MM.1S (cell line): ENCODE measurements at regions not wholly inside any gene's neighbourhood (a gene's known extent, or its start where the extent isn't known, plus 50 kb on each side); places are given as distances from the start of the nearest gene placed in this dataset.

ENCODE experiments used
- DNase-seq: peaks from one replicate; pipeline ENCODE4 v3.0.0-alpha.2; 2015
- H2AFZ ChIP-seq: fragments of 300-600 bp; sonication (generic); 2 replicates; pipeline ENCODE4 v1.6.0; 2016; ENCODE audit warnings: antibody characterized with exemption, low read length
- H3F3A ChIP-seq: fragments of 300-600 bp; sonication (generic); 2 replicates; pipeline ENCODE4 v1.6.1; 2016; ENCODE audit warnings: mild to moderate bottlenecking, antibody characterized with exemption, low read length, moderate library complexity, mixed read lengths; ENCODE audit not compliant: insufficient read depth
- H3K27ac ChIP-seq: fragments of 300-600 bp; sonication (generic); 2 replicates; pipeline ENCODE4 v1.5.1; 2016; ENCODE audit warnings: mild to moderate bottlenecking, low read length
- H3K27me3 ChIP-seq: fragments of 300-600 bp; sonication (generic); replicated peaks from 2 replicates; pipeline ENCODE4 v1.6.0; 2016; ENCODE audit warnings: low read length; ENCODE audit not compliant: insufficient read depth
- H3K36me3 ChIP-seq: fragments of 300-600 bp; sonication (generic); replicated peaks from 2 replicates; pipeline ENCODE4 v1.6.1; 2016; ENCODE audit warnings: mild to moderate bottlenecking, low read length, mixed read lengths; ENCODE audit not compliant: insufficient read depth
- H3K4me1 ChIP-seq: fragments of 300-600 bp; sonication (generic); 2 replicates; pipeline ENCODE4 v1.6.1; 2016; ENCODE audit warnings: low read length, mixed read lengths
- H3K4me2 ChIP-seq: fragments of 300-600 bp; sonication (generic); 2 replicates; pipeline ENCODE4 v1.6.0; 2016; ENCODE audit warnings: low read depth, low read length
- H3K4me3 ChIP-seq: fragments of 300-600 bp; sonication (generic); 2 replicates; pipeline ENCODE4 v1.5.1; 2016; ENCODE audit warnings: low read length, mixed read lengths
- H3K79me2 ChIP-seq: fragments of 300-600 bp; sonication (generic); 2 replicates; pipeline ENCODE4 v1.6.1; 2016; ENCODE audit warnings: mixed run types, low read length, mixed read lengths
- H3K9ac ChIP-seq: fragments of 300-600 bp; sonication (generic); 2 replicates; pipeline ENCODE4 v1.6.1; 2016; ENCODE audit warnings: low read length, mixed read lengths
- H3K9me2 ChIP-seq: fragments of 300-600 bp; sonication (generic); replicated peaks from 2 replicates; pipeline ENCODE4 v1.6.1; 2016; ENCODE audit warnings: mild to moderate bottlenecking, low read length, mixed read lengths; ENCODE audit not compliant: insufficient read depth
- H3K9me3 ChIP-seq: fragments of 300-600 bp; sonication (generic); replicated peaks from 2 replicates; pipeline ENCODE4 v1.6.1; 2016; ENCODE audit warnings: mild to moderate bottlenecking, low read length, mixed read lengths; ENCODE audit not compliant: insufficient read depth
- H4K20me1 ChIP-seq: fragments of 300-600 bp; sonication (generic); 2 replicates; pipeline ENCODE4 v1.6.1; 2016; ENCODE audit warnings: mild to moderate bottlenecking, low read length, moderate library complexity, mixed read lengths; ENCODE audit not compliant: insufficient read depth
- CTCF ChIP-seq: fragments of 300-600 bp; sonication (generic); IDR thresholded peaks from 2 replicates; pipeline ENCODE4 v1.5.1; 2016; ENCODE audit warnings: antibody characterized with exemption, low read length, mixed read lengths
- EZH2 ChIP-seq: fragments of 300-600 bp; sonication (generic); optimal IDR thresholded peaks from 2 replicates; pipeline ENCODE3; 2017; ENCODE audit warnings: low read depth, mild to moderate bottlenecking, antibody characterized with exemption, low read length, mixed read lengths
- EZH2phosphoT487 ChIP-seq: fragments of 300-600 bp; sonication (generic); IDR thresholded peaks from 2 replicates; pipeline ENCODE4 v1.6.1; 2018; ENCODE audit warnings: antibody characterized with exemption, low read length

- H3F3A ChIP-seq = peaks cover 8% of the 10 kb centered on the region
- H2AFZ ChIP-seq = no peak overlapping the region
- no peaks in the 10 kb centered on the region for H3K9me2 ChIP-seq
- H3K4me1 ChIP-seq = peaks cover 7% of the 10 kb centered on the region; the same call in 1 of the 2 replicates
- no peak overlapping the region for H3K9ac ChIP-seq
- H3K4me2 ChIP-seq = no peak overlapping the region
- H3K4me3 ChIP-seq = no peak overlapping the region
- H3K27me3 ChIP-seq = no peaks in the 10 kb centered on the region
- no peaks in the 10 kb centered on the region for H3K9me3 ChIP-seq
- no peaks in the 10 kb centered on the region for H4K20me1 ChIP-seq
- no peaks in the 10 kb centered on the region for H3K36me3 ChIP-seq
- H3K27ac ChIP-seq = no peak overlapping the region
- no peak for TF ChIP-seq EZH2phosphoT487
- no peak for TF ChIP-seq EZH2
- TF ChIP-seq CTCF = no peak
- no peaks in the 10 kb centered on the region for H3K79me2 ChIP-seq
- no peak for DNase-seq
Measured at GRCh38 chr1:220385158-220385557, 112.9 kb upstream of the RAB3GAP2 start.

DNA sequence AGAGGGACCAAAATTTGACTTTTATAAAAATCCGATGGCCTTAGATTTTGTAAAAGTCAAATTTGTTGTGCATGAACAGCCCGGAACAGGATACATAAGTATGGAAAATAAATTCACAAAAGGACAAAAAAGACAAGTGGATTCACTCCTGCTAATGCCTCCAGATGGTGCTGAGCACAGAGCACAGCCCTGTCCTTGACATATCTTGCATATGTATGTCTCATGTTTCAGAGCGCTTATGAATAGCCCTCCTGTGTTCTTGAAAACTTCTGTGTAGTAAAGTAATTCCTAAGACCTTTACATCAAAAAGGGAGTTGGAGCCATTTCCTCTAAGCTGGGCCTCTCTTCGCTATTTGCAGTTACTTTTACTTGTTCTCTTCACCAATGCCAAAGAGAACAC lies 110.7 kb upstream of the RAB3GAP2 start:
- TF ChIP-seq CTCF = no peak
- no peak for TF ChIP-seq EZH2phosphoT487
- TF ChIP-seq EZH2 = no peak
- Histone ChIP-seq H3F3A (peaks cover 8% of the 10 kb centered on the region), H2AFZ (no peak overlapping the region), H3K36me3 (no peaks in the 10 kb centered on the region), H3K9me2 (no peaks in the 10 kb centered on the region), H3K4me1 (peaks cover 7% of the 10 kb centered on the region; the same call in 1 of the 2 replicates), H3K79me2 (no peaks in the 10 kb centered on the region), H3K27me3 (no peaks in the 10 kb centered on the region), H4K20me1 (no peaks in the 10 kb centered on the region), H3K4me2 (no peak overlapping the region), H3K9ac (no peak overlapping the region), H3K9me3 (no peaks in the 10 kb centered on the region), H3K4me3 (no peak overlapping the region), H3K27ac (no peak overlapping the region)
- DNase-seq = no peak

DNA sequence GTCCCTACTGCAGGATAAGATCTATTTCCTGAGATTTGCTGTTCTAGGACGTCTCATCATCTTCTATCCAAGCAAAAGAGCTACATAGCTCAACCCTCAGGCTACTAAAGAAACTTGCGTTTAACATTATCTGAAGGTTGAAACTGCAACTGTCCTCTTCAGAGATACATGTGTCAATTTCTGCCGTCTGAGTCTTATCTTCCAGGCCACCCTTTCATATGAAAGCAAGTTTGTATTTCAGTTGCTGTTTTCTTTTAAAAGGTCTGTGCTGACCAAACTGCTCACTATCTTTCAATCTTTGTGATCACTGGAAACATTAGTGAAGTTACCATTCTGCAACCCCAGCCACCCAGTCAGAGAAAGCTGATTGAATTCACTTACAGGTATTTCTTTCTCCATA lies 108.6 kb upstream of the RAB3GAP2 start:
- peak; percentile 74 for DNase-seq
- peak overlapping the region; percentile 5; the same call in 1 of the 2 replicates for H2AFZ ChIP-seq

More for the DNA sequence above, 108.6 kb upstream of the RAB3GAP2 start:
- Histone ChIP-seq H3K4me2 (peak overlapping the region; percentile 14; the same call in 1 of the 2 replicates), H3K9ac (no peak overlapping the region), H3K9me3 (no peaks in the 10 kb centered on the region), H3K27ac (peak overlapping the region; percentile 26; the same call in 1 of the 2 replicates), H3K4me1 (peaks cover 7% of the 10 kb centered on the region; the same call in 1 of the 2 replicates), H3K79me2 (no peaks in the 10 kb centered on the region), H3K27me3 (no peaks in the 10 kb centered on the region), H3K4me3 (no peak overlapping the region), H3K9me2 (no peaks in the 10 kb centered on the region), H3F3A (peaks cover 8% of the 10 kb centered on the region), H4K20me1 (no peaks in the 10 kb centered on the region), H3K36me3 (no peaks in the 10 kb centered on the region)
- TF ChIP-seq EZH2 (no peak), EZH2phosphoT487 (no peak), CTCF (no peak)
